NCI-H2227 treated with DMSO at 0.1 percent for 48 hours (cell line): ENCODE measurements at regions not wholly inside any gene's neighbourhood (a gene's known extent, or its start where the extent isn't known, plus 50 kb on each side); places are given as distances from the start of the nearest gene placed in this dataset.

Experiments used
- DNase-seq: peaks from one replicate; lab custom pipeline; 2025; lab: John Stamatoyannopoulos, UW

DNA sequence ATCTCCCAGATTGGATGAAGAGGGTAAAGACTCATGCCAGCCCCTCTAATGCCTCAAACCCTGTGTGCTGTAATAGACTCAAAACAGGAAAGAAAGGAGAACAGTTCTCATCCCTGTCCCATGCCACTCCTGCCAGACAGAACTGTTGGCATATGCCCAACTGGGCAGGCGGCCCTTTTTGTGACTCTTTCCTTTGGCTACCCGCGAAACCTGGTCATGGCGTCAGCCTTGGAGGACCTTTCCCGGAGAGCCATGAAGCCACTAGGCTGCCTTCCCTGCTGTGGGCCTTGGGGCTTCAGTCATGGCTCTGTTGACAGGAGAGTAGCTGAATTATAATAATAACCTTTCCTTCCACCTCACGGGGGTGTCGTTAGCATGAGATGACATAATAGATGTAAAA lies 75.9 kb upstream of the SEMA6A start:
- no peak for DNase-seq

GRCh38 chr5:116646611-116647289 lies 72.1 kb upstream of the SEMA6A start:
- DNase-seq, result no peak

DNA sequence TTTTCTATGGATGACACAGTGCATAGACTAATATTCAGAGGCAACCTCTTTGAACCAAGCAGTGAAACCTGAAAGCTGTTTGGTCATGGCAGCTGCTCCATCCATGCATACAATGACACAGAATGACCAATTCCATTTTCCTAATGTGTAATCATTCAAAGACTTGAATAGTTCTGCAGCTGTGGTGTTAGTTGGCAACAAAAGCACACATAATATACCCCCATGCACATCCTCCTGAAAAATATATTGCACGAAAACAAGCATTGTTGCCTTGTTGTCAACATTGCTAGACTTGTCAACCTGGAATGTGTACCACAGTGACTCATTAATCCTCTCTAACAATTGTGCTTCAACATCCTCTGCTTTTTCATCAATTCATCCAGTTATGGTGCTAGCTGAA lies 71.0 kb upstream of the SEMA6A start:
- no peak for DNase-seq

- DNase-seq, result no peak
Observed at GRCh38 chr5:116640236-116640635, 65.6 kb upstream of the SEMA6A start.

DNA sequence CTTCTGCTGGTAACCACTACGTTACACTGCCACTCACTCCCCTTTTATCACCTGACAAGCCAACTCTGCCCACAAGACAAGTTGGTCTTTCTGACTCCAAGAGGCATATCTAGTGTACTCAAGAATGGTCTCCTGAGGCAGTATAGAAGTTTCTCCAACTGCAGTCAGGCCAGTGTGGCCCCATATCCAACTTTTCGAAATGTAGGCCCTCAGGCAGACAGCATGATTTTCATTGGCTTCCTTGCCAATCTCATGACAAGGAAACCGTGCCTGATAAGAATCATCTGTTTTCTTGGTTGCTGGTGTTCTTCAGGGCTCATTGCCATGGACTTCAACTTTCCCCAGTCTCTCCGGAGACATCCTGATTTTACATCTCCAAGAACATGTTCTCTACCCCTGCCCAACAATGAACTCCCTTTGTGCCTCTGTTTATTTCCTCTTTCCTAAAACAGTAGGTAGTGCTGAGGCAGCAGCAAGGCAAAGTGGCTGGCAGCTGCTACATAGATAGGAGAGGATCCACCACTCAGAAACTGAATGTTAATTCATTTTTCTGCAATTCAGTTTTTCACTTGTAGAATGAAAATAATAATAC lies 62.6 kb upstream of the SEMA6A start:
- DNase-seq, result no peak

DNA sequence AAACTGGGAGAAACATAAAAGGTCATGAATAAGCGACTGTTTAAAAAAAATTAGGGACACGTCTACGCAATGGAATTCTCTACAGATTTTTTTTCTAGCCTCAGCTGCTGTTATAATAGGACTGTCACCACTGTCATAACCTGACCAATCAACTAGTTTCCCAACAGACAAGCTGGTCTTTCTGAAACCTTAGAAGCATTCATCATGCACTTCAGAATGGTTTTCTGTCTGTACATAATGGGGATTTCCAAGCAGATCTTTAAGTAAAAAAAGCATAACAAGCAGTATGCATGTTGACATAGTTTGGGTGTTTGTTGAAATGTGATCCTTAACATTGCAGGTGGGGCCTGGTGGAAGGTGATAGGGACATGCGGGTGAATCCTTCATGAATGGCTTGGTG lies 58.3 kb upstream of the SEMA6A start:
- no peak for DNase-seq

DNA sequence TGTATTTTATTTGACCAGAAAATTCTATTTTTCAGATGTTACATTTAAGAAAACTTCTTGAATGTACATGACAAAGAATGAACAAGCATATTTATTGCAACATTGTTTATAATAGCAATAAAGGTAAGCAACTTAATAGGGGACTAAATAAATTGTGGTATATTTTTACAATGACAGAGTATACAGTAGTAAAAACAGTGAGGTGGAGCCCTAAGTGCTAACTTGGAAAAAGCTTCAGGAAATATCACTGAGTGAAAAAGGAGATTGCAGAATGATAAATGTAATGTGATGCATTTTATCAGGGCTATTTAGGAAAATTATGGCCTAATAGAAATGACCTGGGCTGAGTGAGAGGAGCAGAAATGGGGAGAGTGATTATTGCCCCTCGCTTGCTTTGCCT lies 56.5 kb upstream of the SEMA6A start:
- no peak for DNase-seq

- no peak for DNase-seq
Observed at GRCh38 chr5:116629168-116629567, 54.5 kb upstream of the SEMA6A start.

DNA sequence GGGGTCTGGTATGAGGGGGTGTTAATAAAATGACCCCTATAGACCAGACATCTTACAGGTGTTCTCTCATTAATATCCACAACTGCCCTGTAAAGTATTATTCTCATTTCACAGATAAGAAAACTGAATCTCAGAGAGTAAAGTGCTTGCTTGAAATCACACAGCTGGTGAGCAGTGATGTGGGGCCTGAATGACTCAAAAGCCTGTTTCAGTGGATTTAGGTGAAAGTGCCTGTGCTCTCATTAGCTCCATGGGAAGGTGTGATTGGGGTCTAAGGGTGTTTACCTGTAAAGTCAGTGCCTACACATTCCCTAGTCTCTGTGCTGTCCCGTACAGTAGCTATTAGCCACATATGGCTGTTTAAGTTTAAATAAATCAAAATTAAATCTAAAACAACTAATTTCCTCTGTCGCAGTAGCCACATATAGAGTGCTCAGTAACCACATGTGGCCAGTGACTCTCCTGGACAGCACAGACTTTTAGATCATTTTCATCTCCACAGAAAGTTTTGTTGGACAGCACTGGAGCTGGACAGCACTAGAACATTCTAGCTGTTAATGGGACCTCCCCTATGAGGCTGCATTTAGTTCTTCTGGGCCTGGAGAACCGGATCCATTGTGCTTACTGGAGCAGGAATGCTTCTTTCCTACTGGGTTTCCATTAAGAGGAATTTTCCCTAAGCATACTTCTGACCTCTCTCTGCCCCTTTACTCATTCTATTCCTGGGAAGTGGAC lies 52.5 kb upstream of the SEMA6A start:
- no peak for DNase-seq

DNA sequence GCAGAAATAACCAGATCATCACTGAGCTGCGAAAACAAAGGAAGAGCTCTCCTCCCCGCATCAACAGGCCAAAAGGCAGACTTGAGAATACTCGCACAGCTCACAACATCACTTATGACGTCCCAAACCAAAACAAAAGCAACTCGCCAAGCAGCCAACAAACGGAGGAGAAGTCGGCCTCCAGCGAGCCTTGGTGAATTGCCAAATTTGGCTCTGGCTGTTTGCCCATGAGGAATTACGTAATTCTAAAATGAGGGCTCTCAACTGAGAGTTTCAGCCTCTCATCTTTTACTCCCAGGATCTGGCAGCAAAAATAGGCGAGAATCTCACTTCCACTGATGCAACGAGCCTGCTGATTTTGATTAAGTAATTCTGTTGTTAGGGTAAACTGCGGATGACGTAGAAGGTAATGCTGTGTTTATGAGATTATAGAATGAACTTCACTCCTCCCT lies 51.7 kb upstream of the SEMA6A start:
- DNase-seq, result peak; percentile 13
